ENCODE measurements at regions not wholly inside any gene's neighbourhood (a gene's known extent, or its start where the extent isn't known, plus 50 kb on each side); places are given as distances from the start of the nearest gene placed in this dataset.

GRCh38 chr3:189467451-189467850 lies 163.7 kb upstream of the TP63 start:
- TF ChIP-seq, protein P1, sequence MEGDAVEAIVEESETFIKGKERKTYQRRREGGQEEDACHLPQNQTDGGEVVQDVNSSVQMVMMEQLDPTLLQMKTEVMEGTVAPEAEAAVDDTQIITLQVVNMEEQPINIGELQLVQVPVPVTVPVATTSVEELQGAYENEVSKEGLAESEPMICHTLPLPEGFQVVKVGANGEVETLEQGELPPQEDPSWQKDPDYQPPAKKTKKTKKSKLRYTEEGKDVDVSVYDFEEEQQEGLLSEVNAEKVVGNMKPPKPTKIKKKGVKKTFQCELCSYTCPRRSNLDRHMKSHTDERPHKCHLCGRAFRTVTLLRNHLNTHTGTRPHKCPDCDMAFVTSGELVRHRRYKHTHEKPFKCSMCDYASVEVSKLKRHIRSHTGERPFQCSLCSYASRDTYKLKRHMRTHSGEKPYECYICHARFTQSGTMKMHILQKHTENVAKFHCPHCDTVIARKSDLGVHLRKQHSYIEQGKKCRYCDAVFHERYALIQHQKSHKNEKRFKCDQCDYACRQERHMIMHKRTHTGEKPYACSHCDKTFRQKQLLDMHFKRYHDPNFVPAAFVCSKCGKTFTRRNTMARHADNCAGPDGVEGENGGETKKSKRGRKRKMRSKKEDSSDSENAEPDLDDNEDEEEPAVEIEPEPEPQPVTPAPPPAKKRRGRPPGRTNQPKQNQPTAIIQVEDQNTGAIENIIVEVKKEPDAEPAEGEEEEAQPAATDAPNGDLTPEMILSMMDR (conservative IDR thresholded peaks at IDR 0.05 in 1 of 2, IDR thresholded peaks at IDR 0.05 in 1 of 2; ENCODE audit: extremely low read depth in 1 of 2, insufficient read depth in 1 of 2, low read depth in 1 of 2, low read length in 2 of 2): no peak
- no peak for TF ChIP-seq EZH2 (IDR thresholded peaks at IDR 0.05; ENCODE audit: borderline replicate concordance, low read length)

Measured in mammary epithelial cell (primary cell).